ENCODE measurements at regions not wholly inside any gene's neighbourhood (a gene's known extent, or its start where the extent isn't known, plus 50 kb on each side); places are given as distances from the start of the nearest gene placed in this dataset. TPM values are rescaled to one million over a fixed set of nuclear protein-coding genes. Genes with fewer than 3 reads are reported as not detected.

- no peak for DNase-seq (ENCODE audit: low spot score)
- no peak overlapping the region for H3K27ac ChIP-seq (ENCODE audit: low read depth in 1 of 2, low read length in 2 of 2)
- H3K4me1 ChIP-seq (ENCODE audit: control insufficient read depth in 4 of 4, insufficient read depth in 4 of 4, low read length in 3 of 4), result no peaks in the 10 kb centered on the region
- no peaks in the 10 kb centered on the region for H3K36me3 ChIP-seq (ENCODE audit: control insufficient read depth in 4 of 4, insufficient read depth in 3 of 4, low read depth in 1 of 4, low read length in 3 of 4)
- no peaks in the 10 kb centered on the region for H3K9me3 ChIP-seq (ENCODE audit: control insufficient read depth in 4 of 4, low read length in 3 of 4)
- H3K4me3 ChIP-seq (ENCODE audit: low read depth in 1 of 3, low read length in 3 of 3), result no peak overlapping the region
- TF ChIP-seq JUND (IDR thresholded peaks at IDR 0.05), result no peak
- TF ChIP-seq RXRA (IDR thresholded peaks at IDR 0.05), result no peak
- TF ChIP-seq FOXA1 (IDR thresholded peaks at IDR 0.05), result no peak
- H3K27me3 ChIP-seq (ENCODE audit: control insufficient read depth in 4 of 4, insufficient read depth in 4 of 4, low read length in 3 of 4), result peaks cover 0 to 17% (median 1%) of the 10 kb centered on the region in 4 donors
- no peak overlapping the region for H3K9ac ChIP-seq (ENCODE audit: low read depth in 1 of 2, low read length in 2 of 2)
These were observed 50.4 kb upstream of the MTAP start for GRCh38 chr9:21751998-21752397.

Small RNA genes in the stretch of these regions (small RNA-seq; reads per million reads assigned to genes)
- gene RN7SL151P, result not detected

Measured in liver (tissue), 7 donors.